Right hindlimb (tissue), 1 donor: ENCODE measurements at regions not wholly inside any gene's neighbourhood (a gene's known extent, or its start where the extent isn't known, plus 50 kb on each side); places are given as distances from the start of the nearest gene placed in this dataset.

Experiments
- DNase-seq: peaks from one replicate; pipeline ENCODE4 v3.0.0-alpha.2; 2018

GRCh38 chr18:61756244-61756643 is 136.6 kb downstream of the RNF152 start:
- DNase-seq, result no peak

- DNase-seq, result no peak
Observed at GRCh38 chr18:61755555-61755954, 137.3 kb downstream of the RNF152 start.

GRCh38 chr18:61754039-61754583 is 138.7 kb downstream of the RNF152 start:
- DNase-seq, result no peak

- no peak for DNase-seq
Observed at GRCh38 chr18:61753373-61753772, 139.4 kb downstream of the RNF152 start.

- no peak for DNase-seq
Observed at GRCh38 chr18:61752973-61753372, 139.8 kb downstream of the RNF152 start.

GRCh38 chr18:61750840-61751668 is 141.8 kb downstream of the RNF152 start:
- no peak for DNase-seq

- no peak for DNase-seq
Observed at GRCh38 chr18:61749546-61749945, 143.3 kb downstream of the RNF152 start.

GRCh38 chr18:61749031-61749430 is 143.8 kb downstream of the RNF152 start:
- peak; percentile 37 for DNase-seq

GRCh38 chr18:61748004-61748403 is 144.8 kb downstream of the RNF152 start:
- DNase-seq, result peak; percentile 36

GRCh38 chr18:61743775-61744531 is 148.9 kb downstream of the RNF152 start:
- DNase-seq, result no peak

- no peak for DNase-seq
Observed at GRCh38 chr18:61742565-61743429, 150.0 kb downstream of the RNF152 start.

- DNase-seq, result no peak
Observed at GRCh38 chr18:61741881-61742454, 150.8 kb downstream of the RNF152 start.

- DNase-seq, result no peak
Observed at GRCh38 chr18:61738488-61738887, 154.3 kb downstream of the RNF152 start.

- DNase-seq, result no peak
Observed at GRCh38 chr18:61738042-61738441, 154.8 kb downstream of the RNF152 start.

GRCh38 chr18:61736133-61736532 is 156.7 kb downstream of the RNF152 start:
- DNase-seq, result no peak

- no peak for DNase-seq
Observed at GRCh38 chr18:61735564-61736102, 157.2 kb downstream of the RNF152 start.

- DNase-seq, result no peak
Observed at GRCh38 chr18:61734396-61734795, 158.4 kb downstream of the RNF152 start.

- no peak for DNase-seq
Observed at GRCh38 chr18:61732854-61733253, 160.0 kb downstream of the RNF152 start.

- DNase-seq, result no peak
Observed at GRCh38 chr18:61731693-61732376, 161.0 kb downstream of the RNF152 start.

- DNase-seq, result no peak
Observed at GRCh38 chr18:61731178-61731577, 161.6 kb downstream of the RNF152 start.

GRCh38 chr18:61729322-61729721 is 163.5 kb downstream of the RNF152 start:
- DNase-seq, result no peak
